ENCODE measurements at regions not wholly inside any gene's neighbourhood (a gene's known extent, or its start where the extent isn't known, plus 50 kb on each side); places are given as distances from the start of the nearest gene placed in this dataset.

- TF ChIP-seq POLR2A (IDR thresholded peaks at IDR 0.05) (no peak), POLR2AphosphoS5 (IDR thresholded peaks at IDR 0.05) (no peak), CTCF (IDR thresholded peaks at IDR 0.05) (no peak)
- Histone ChIP-seq H3K4me3 (no peak overlapping the region), H3K9me3 (no peaks in the 10 kb centered on the region), H3K36me3 (no peaks in the 10 kb centered on the region), H3K27ac (no peak overlapping the region), H3K4me1 (no peaks in the 10 kb centered on the region), H3K27me3 (no peaks in the 10 kb centered on the region)
- intact Hi-C loops (cut with DNase I; ENCODE audit: low total_unique reads): no loop called here
- DNase-seq (ENCODE audit: low spot score in 2 of 2): no peak
These were observed 436.7 kb downstream of the EFNB2 start for GRCh38 chr13:106098778-106099177.

- no peak for TF ChIP-seq POLR2AphosphoS5 (IDR thresholded peaks at IDR 0.05)
- no peak for TF ChIP-seq POLR2A (IDR thresholded peaks at IDR 0.05)
- no peak for TF ChIP-seq CTCF (IDR thresholded peaks at IDR 0.05)
- no peaks in the 10 kb centered on the region for H3K9me3 ChIP-seq
These were observed 438.8 kb downstream of the EFNB2 start for GRCh38 chr13:106096661-106097092.

GRCh38 chr13:106095919-106096318 lies 439.5 kb downstream of the EFNB2 start:
- H3K27ac ChIP-seq: no peak overlapping the region
- no peaks in the 10 kb centered on the region for H3K27me3 ChIP-seq

More at GRCh38 chr13:106096661-106097092, 438.8 kb downstream of the EFNB2 start:
- intact Hi-C loops (cut with DNase I; ENCODE audit: low total_unique reads): no loop called here
- Histone ChIP-seq H3K4me3 (no peak overlapping the region), H3K27ac (no peak overlapping the region), H3K4me1 (no peaks in the 10 kb centered on the region), H3K36me3 (no peaks in the 10 kb centered on the region), H3K27me3 (no peaks in the 10 kb centered on the region)
- DNase-seq (ENCODE audit: low spot score in 2 of 2): no peak

GRCh38 chr13:106095406-106095805 lies 440.1 kb downstream of the EFNB2 start:
- Histone ChIP-seq H3K27me3 (no peaks in the 10 kb centered on the region), H3K27ac (no peak overlapping the region), H3K9me3 (no peaks in the 10 kb centered on the region), H3K36me3 (no peaks in the 10 kb centered on the region), H3K4me1 (no peaks in the 10 kb centered on the region), H3K4me3 (no peak overlapping the region)
- no peak for DNase-seq (ENCODE audit: low spot score in 2 of 2)
- TF ChIP-seq CTCF (IDR thresholded peaks at IDR 0.05): no peak
- no peak for TF ChIP-seq POLR2A (IDR thresholded peaks at IDR 0.05)
- no peak for TF ChIP-seq POLR2AphosphoS5 (IDR thresholded peaks at IDR 0.05)
- intact Hi-C loops (cut with DNase I; ENCODE audit: low total_unique reads): no loop called here

More at GRCh38 chr13:106095919-106096318, 439.5 kb downstream of the EFNB2 start:
- H3K4me3 ChIP-seq: no peak overlapping the region
- no peak for TF ChIP-seq CTCF (IDR thresholded peaks at IDR 0.05)
- no peak for TF ChIP-seq POLR2AphosphoS5 (IDR thresholded peaks at IDR 0.05)
- TF ChIP-seq POLR2A (IDR thresholded peaks at IDR 0.05): no peak
- no peaks in the 10 kb centered on the region for H3K9me3 ChIP-seq
- no peaks in the 10 kb centered on the region for H3K36me3 ChIP-seq
- DNase-seq (ENCODE audit: low spot score in 2 of 2): no peak
- no peaks in the 10 kb centered on the region for H3K4me1 ChIP-seq
- intact Hi-C loops (cut with DNase I; ENCODE audit: low total_unique reads): no loop called here

GRCh38 chr13:106090001-106090400 lies 445.5 kb downstream of the EFNB2 start:
- Histone ChIP-seq H3K27me3 (no peaks in the 10 kb centered on the region), H3K9me3 (no peaks in the 10 kb centered on the region), H3K4me3 (no peak overlapping the region), H3K4me1 (no peaks in the 10 kb centered on the region), H3K36me3 (no peaks in the 10 kb centered on the region), H3K27ac (no peak overlapping the region)
- DNase-seq (ENCODE audit: low spot score in 2 of 2): no peak
- no peak for TF ChIP-seq CTCF (IDR thresholded peaks at IDR 0.05)
- no peak for TF ChIP-seq POLR2AphosphoS5 (IDR thresholded peaks at IDR 0.05)
- intact Hi-C loops (cut with DNase I; ENCODE audit: low total_unique reads): no loop called here

Data from breast epithelium (tissue), 4 donors.